H4 (cell line): ENCODE measurements at regions not wholly inside any gene's neighbourhood (a gene's known extent, or its start where the extent isn't known, plus 50 kb on each side); places are given as distances from the start of the nearest gene placed in this dataset.
"Not testable (repeated sequence)": the region's sequence is repeated elsewhere in the genome, so short reads cannot be mapped to it uniquely, and the experiment has no call there.

Source experiments
- DNase-seq: peaks from one replicate; pipeline ENCODE4 v3.0.0-alpha.2; 2015; ENCODE audit warnings: low spot score

DNA sequence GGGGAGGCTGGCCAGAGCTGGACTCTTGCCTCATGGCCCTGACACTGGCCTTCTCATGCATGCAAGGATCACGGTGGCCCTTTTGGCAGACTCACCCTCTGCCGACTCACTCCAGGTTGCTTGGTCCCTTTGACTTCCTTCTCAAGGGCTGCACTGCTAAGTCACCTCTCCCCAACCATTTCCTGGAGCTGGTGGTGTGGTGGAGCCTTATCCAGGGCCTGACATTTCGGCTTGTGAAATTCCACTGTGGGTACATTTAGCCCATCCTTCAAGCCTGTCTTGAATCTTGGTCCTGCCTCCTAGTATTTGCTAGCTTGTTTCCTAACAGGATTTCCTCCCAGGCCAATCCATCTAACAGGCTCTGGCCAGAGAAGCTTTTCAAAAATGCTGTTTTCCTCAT lies 52.6 kb upstream of the JUN start:
- DNase-seq = no peak

DNA sequence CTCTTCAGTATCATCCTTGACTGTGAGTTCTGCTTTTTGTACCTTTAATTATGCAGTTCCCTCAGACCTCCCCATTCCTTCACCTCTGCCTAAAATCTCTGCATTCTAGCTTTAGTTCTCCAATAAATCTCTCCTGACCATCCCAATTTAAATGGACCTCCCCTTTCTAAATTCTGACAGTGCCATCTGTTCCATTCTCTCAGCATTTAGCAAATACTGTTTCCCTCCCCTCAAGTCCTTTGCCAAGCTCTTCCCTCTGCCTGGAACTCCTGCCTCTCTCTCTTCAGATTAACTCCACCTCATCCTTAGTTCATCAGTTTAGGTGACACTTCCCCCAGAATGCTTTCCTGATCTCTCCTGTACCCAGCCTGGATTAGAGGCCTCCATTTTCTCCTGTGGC lies 54.0 kb upstream of the JUN start:
- DNase-seq = no peak

DNA sequence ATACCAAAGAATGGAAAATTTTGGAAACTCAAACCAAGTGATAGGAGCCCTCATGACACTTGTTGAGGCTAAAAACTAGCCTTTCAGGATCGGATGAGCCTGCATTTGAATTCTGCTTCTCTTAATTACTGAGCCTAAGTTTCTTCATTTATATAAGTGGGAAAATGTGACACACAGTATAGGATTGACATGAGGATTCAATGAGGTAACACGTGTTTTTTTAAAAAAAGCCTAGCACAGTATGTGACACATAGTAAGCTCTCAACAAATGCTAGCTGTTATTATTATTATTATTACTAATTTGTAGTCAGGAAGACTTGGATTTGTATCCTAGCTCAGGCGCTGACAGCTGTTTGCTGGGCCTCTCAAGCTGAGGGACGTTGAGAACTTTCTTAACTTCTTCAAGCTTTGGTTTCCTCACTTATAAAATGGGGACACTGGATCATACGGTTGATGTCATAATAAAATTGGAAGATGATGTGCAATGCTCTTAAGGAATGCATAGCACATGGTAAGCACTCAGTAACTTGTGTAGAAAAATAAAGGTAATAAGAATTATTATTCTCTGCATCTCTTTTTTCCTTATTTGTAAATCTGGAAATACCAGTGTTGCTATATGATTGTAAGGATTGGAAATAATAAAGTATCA lies 55.4 kb upstream of the JUN start:
- DNase-seq = no peak

DNA sequence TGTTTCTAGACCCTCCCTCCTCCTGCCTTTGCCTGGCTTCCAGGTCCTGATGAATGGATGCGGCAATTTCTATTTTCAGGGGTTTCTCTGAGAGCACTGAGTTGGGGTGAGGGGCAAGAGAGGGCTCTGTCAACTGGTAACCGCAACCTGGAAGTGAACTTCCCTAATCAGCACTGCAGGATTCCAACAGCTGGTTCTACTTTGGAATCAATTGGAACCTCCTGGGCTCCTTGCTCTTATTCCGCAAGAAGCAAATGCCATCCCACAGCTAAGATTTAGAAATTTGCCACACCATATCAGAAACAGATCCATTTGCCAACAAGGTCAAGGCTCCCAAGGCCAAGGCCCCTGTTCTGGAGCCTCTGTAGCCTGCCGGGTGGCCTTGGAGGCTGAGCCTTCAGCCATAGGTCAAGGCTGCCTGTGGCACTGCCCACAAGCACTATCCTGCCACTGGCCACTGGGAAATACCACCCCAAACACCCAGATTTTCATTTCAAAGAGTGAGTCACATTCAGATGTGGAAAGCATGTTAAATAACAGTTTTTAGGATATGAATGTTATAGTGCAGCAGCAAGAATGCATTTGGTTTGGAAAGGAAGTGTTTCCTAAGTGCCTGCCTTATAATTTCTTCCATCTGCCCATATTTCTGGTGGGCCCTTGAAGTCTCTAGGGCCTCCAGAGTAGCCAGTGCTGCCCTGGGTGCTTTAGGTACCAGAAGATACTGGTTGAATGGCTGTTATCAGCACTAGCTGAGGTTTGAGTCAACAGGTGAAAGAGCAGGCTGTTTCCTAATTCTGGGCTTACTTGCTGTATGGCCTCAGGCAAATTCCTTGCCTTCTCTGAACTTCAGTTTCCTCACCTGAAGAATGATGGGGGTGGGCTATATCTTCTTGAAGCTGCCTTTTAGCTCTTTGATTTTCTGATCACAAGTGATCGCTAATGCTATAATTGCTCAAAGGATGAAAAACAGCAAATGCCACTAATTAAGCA lies 56.3 kb upstream of the JUN start:
- DNase-seq = no peak

DNA sequence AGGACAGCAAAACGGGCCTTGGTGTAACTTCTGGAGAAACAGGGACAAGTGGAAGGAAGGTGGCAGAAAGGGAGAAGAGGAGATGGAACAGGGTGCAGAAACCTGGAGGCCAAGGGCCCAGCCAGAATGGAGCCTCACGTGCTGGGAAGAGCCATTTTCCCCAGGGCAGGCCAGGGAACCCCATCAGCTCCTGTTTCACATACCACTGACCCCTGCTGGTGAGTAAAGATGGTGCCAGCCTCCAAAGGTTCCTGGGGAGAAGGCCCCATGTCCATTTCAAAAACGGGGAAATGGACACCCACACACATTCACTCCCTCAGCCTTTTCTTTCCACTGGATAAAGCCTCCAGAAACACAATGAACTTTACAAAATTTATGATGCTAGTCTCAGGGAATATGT lies 57.6 kb upstream of the JUN start:
- DNase-seq = peak; percentile 35

DNA sequence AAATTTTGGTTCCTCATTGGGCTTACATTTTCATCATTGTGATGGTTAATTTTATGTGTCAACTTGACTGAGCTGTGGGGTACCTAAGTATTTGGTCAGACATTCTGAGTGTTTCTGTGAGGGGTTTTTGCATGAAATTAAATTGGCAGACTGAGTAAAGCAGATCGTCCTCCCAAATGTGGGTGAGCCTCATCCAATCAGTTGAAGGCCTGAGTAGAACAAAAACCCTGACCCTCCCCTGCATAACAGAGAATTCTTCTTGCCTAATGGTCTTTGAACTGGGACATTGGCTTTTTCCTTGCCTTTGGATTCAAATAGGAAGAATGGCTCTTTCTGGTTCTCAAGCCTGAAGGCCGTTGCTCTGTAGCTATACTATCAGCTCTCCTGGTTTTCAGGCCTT lies 59.1 kb upstream of the JUN start:
- DNase-seq = no peak

DNA sequence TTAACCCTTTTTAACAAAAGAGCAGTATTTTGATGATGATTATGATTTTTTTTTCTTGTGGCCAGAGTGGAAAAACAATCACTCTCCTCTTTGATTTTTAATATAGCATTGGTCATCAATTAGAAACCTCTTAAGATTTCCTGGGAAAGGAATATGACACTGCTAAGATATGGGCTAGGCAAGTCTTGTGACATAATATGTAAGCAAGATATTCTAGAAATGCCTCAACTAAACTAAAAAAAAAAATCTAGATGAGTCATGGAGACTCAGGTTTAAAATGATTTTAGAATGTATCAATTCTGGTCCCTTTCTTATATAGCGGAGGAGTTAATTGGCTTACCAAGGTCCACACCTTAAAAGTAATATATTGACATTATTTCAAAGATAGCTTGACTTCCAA lies 60.3 kb upstream of the JUN start:
- no peak for DNase-seq

DNA sequence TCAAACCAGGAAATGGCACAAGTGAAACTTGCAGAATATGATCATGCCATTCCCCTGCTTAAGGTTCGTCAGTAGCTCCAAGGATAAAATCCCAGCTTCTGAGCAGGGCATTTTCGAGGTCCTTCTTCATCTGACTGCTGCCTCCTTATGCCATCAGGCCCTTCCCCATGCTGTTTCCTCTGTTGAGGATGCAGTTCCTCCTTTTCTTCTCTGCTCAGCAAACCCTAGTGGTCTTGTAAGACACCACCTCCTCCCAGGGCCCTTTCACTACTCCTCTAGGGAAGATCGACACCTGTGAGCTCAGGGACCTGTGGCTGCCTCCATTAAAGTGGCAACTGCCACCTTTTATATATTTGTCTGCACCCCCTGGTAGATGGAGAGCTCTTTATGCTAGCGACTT lies 62.1 kb upstream of the JUN start:
- no peak for DNase-seq

DNA sequence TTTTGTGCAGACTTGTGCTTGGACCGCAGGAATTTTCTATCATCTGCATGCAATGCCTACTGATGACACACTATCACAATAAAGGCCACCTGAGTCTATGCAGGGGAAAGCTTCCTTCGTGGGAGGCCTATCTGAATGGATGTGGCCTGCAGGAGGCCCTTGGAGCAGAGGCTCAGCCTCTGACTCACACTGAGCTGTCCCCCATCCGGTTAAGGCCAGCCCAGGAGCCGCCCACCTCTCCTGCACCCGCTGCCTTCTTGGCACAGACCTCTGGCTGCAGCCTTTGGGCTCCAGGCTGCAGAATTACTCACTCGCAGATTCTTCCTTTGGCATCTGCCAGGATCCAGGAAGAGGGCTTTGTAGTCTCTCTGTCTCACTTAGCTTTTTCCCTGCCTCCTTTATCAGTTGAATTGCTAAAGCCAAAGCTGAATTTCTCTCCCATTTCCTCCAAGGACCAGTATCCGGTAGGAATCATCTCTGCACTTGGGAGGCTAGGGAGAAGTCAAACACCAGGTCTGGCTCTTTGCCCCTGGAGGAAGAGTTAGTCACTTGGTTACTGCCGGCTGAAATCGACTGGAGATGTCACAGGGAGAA lies 65.1 kb upstream of the JUN start:
- DNase-seq = peak; percentile 95

DNA sequence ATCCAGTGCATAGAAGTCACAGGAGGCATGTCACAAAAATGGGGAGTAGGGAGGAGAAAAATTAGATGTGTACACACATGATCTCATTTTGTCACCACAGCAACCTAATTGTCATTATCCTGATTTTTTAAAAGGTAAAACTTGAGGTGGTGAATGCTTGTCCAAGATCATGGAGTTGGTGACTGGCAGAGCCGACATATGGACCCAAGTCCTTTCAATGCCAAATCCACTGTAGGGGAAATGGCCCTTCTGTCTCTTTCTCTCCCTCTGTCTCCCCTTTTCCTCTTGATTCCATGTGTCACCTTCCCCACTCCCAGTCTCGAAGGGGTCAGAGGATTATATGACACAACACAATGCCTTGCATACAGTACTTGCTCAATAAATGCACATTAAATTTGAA lies 65.7 kb upstream of the JUN start:
- DNase-seq = no peak

DNA sequence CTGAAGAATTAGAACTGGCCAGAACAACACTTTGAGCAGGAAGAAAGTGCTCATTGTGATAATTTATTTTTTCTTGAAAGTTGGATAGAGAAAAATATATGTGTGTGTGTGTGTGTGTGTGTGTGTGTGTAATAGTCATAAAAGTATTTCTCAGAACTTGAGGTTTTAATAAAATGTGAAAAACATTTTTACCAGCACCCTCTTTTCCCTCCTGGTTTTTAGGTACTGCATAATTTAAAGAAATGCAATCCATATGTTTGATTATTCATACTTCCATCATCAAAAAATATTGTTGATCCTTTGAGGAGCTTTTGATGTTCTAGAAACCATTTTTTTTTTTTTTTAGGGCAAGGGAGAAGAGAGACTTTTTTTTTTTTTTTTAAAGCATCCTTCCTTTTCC lies 66.8 kb upstream of the JUN start:
- DNase-seq = no peak

DNA sequence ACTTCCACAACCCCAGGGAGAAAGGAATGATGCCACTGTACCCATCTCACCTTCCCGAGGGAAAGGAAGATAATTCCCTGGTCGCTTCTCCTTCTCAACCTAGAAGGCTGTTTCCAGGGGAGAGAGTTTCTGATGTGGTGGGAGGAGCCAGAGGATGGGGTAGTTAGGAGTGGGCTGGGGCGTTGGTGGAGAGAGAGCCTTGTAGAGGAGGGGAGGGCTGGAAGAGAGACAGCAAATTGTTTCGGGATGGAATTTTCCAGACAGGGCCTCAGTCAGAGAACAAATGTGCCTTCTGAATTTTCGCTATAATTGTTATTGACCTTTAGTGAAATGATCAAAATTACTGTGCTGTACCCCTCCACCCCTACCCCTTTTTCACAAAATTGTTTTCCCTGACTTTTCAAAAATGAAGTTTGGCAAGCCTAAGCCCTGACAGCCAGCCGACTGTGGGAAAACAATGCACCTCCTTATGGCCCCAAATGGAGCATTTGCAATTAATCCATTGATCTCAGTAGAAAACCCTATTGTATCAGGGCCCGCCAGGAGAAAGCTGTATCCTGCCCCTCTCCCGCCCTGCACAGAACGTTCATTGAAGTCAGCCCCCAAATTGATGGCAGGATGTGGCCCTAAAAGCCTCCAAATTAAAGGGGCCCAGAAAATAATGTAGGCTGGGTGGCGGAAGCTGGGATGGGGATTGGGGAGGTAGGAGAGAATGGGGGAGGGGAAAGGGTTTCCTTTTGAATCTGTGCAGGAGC lies 69.1 kb upstream of the JUN start:
- no peak for DNase-seq

DNA sequence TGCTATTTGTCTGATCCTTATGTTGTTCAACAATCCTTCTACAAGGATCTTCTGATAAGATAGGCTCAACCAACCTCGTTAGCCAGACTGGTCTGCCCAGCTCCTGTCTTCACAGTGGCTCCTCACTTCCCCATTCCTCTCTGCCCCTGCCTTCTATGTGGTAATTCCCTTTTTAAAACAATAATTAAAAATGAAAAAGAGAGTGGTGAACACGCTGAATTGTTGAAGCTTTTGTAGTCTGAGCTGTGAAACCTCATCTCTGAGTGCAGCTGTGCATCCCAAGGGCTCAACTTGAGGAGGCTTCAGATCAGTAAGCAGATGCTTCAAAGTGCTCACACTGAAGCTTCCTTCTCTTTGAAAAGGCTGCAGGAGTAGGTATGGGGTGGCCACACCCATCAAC lies 70.7 kb upstream of the JUN start:
- DNase-seq = no peak

DNA sequence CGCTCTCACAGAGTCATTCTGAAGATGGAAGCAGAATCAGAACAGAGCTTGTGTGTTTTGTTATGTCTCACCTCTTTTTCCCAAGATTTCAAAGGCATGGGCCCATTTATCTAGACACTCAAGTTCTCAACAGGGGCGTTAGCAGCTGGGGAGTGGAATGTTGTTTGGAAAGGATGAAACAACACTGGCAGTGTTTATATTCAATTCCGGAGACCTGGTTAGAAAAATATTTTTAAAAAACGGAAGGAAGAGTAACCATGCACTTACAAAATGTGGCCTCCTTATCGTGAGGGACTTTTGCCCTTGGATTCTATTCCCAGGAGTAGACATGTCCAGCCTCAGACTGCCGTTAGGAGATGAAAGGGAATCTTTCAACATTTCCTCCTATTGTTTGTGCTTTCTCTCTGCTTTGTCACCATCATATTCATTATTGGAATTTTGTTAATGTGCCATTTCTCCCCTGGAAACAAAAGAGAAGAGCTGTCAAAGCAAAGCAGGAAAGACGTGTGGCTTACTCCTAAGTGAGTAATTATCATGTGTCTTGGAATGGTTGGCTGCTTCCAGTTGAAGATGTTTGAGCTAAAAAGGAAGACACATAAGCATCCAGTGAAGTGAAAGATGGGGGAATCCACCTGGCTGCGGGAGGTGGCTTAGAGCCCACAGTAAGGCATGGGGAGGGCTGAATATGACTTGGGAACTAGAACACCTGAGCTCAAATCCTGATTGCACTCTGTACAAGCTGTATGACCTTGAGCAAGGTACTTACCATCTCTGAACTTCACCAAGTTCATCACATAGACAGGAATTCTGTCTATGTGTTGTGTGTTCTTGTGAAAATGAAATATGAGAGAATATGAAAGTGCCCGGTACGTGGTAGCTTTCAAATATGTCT lies 71.7 kb upstream of the JUN start:
- DNase-seq = no peak

DNA sequence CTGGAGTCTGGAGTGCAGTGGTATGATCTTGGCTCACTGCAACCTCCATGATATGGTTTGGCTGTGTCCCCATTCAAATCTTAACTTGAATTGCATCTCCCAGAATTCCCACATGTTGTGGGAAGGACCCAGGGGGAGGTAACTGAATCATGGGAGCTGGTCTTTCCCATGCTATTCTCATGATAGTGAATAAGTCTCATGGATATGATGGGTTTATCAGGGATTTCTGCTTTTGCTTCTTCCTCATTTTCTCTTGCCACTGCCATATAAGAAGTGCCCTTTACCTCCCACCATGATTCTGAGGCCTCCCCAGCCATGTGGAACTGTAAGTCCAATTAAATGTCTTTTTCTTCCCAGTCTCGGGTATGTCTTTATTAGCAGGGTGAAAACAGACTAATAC lies 72.4 kb upstream of the JUN start:
- DNase-seq = not testable (repeated sequence)

DNA sequence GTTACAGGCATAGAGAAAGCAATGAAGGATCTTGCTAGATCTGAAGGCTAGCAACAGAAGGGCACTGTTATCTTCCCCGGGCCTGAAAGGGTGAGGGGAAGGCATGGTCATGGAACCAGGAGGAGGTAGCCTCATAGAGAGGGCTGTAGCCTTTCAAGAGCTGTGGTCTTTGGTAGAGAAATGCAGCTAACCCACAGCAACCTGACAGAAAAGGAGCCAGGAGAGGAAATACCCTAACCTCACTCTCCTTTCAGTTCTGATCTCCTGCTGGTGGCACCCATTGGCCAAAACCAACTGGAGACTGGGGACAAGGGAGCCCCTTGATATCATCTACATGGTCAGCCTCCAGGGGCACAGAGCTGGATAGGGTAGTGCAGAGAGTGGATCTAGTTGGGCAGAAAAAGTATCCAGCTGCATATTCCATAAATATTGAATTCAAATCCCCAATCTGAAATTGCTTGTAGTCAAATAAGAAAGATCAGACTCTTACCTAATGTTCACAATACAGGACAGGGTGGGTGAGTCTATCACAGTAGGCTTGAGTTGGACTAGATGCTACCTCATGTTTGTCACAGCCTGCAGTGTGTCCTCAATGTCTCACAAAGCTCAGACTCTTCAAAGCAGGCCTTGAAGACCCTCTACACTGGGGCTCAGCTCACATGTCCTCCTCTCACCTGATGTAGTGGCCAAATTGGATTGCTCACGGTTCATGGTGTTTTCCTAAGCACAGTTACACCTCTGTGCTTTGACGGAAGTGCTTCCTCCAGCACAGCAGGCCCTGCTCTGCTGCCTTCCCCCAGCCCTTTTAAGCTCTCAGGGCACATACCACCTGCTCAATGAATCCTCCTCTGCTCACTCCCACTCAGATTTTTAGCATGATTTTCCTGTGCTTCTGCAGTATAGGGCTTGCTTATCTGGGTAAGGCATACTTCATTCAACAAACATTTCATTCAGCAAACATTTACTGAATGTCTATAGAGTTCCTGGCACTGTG lies 74.1 kb upstream of the JUN start:
- DNase-seq = no peak

DNA sequence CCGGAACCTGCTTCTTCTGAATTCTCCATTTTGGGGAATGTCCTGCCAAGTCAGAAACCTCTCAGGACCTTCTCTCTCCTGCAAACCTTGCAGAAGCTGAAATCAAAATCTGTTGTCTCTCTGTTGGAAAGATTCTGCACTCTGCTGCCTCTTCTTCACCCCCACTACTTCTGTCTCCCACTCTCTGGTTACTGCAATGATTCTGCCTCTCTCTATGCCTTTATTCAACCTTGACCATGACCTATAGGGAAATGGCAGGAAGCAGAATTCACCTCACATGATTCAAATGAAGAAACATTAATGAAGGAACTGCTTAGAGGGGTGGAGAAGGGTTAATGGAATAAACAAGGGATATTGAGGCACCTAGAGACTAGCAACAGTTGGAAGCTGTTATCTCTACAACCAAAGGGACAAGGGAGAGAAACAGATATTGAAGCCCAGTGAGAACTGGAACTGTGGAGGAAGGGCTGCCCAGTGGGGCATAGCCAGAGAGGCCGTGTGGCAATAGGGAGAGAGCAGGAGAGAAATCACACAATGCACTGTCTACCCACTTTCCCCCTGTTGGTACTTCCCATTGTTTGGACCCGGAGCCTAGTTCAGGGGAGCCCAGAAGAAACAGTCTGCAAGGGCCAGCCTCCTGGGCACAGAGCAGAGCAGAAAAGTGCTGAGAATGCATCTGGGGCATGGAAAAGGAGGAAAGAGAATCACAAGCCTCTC lies 76.1 kb upstream of the JUN start:
- DNase-seq = no peak

DNA sequence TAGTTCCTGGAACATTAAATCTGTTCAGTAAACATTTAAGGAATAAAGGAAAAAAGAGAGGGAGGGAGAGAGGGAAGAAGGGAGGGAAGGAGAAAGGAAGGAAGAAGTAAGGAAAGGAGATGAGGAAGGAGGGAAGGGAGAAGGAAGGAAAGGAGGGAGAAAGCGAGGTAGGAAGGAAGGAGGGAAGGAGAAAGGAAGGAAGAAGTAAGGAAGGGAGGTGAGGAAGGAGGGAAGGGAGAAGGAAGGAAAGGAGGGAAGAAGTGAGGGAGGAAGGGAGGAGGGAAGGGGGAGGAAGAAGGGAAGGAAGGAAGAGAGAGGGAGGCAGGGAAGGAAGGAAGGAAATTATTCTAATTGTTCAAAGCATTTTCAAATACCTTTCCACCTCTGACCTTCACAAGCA lies 77.2 kb upstream of the JUN start:
- DNase-seq = no peak

DNA sequence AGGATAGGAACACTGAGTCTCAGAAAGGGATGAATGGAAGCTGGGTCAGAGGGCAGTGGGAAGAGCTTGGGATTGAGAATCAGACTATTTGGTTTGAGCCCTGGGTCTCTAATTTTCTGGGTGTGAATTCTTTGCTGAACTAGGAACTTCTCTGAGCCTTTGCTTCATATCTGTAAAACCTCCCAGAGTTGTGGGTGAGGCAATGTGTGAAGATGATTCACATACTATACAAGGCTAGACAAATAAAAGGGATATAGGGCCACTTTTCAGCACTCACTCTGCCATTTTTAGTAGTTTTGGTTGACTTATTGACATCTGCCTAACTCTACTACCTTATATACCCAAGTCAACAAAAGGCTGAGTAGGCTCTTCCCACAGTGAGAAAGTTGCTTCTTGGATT lies 77.7 kb upstream of the JUN start:
- DNase-seq = no peak
